Ovary (tissue), 7 donors: ENCODE measurements at regions not wholly inside any gene's neighbourhood (a gene's known extent, or its start where the extent isn't known, plus 50 kb on each side); places are given as distances from the start of the nearest gene placed in this dataset.

Experiments
- DNase-seq, 5 donors: peaks; one replicate each; pipeline ENCODE4 v3.0.0-alpha.2; 2019 to 2020
- H3K27ac ChIP-seq, 2 donors: fragments of 200-600 bp; one replicate each; pipeline versions ENCODE4 v1.5.1 to v1.8.0; 2019 to 2022
- H3K27me3 ChIP-seq: fragments of 200-600 bp; one replicate; pipeline ENCODE4 v1.8.0; 2022
- H3K36me3 ChIP-seq: fragments of 200-600 bp; sonication (generic); one replicate; pipeline ENCODE4 v1.5.1; 2019
- H3K4me1 ChIP-seq: one replicate; pipeline ENCODE4 v1.8.1; 2013; ENCODE audit warnings: mild to moderate bottlenecking, moderate library complexity; ENCODE audit not compliant: insufficient read depth
- H3K4me3 ChIP-seq: fragments of 200-600 bp; sonication (generic); one replicate; pipeline ENCODE4 v1.5.1; 2017
- H3K9me3 ChIP-seq, 2 donors: fragments of 200-600 bp in 1 of 2; sonication (generic) in 1 of 2; one replicate each; pipeline versions ENCODE4 v1.5.1 to v1.8.1; 2013 to 2019; ENCODE audit warnings: mild to moderate bottlenecking in 1 of 2, moderate library complexity in 1 of 2
- EP300 ChIP-seq: sonication (generic); formaldehyde crosslinking; IDR thresholded peaks from one replicate; pipeline ENCODE4 v1.6.1; 2017; ENCODE audit warnings: antibody characterized with exemption
- WGBS, 3 donors: extraction: QIAGEN DNeasy Blood & Tissue Kit in 1 of 3; methylation state at CpG; one replicate each; pipeline versions ENCODE4 v1.1.5 to v1.1.7; 2013 to 2017; 5-methylcytosine and 5-hydroxymethylcytosine counted together
- intact Hi-C, 4 donors: fragments of 100-400 bp; cut with DNase I; formaldehyde crosslinking; loops; one replicate each; pipeline versions ENCODE4 v1.11.0 to v1.15.1; 2022 to 2023
- TF ChIP-seq, protein P1 (sequence below), 3 donors: fragments of 450-650 bp in 2 of 3; fragments of 200-600 bp in 1 of 3; IDR thresholded peaks; one replicate each; pipeline versions ENCODE4 v1.5.1 to v1.8.0; 2016 to 2022; ENCODE audit warnings: antibody characterized with exemption in 3 of 3, mild to moderate bottlenecking in 1 of 3
- donor health status: DM: no; HTN: no; CAD: no; lungs with moderate emphysema.
- donor health status: DM: no; HTN: no; CAD: no.
- donor health status: Bipolar disorder and iron deficiency.
- donor health status: DM: no; HTN: no; CAD: no.
- donor health status: DM: yes; HTN: yes; CAD: no.

DNA sequence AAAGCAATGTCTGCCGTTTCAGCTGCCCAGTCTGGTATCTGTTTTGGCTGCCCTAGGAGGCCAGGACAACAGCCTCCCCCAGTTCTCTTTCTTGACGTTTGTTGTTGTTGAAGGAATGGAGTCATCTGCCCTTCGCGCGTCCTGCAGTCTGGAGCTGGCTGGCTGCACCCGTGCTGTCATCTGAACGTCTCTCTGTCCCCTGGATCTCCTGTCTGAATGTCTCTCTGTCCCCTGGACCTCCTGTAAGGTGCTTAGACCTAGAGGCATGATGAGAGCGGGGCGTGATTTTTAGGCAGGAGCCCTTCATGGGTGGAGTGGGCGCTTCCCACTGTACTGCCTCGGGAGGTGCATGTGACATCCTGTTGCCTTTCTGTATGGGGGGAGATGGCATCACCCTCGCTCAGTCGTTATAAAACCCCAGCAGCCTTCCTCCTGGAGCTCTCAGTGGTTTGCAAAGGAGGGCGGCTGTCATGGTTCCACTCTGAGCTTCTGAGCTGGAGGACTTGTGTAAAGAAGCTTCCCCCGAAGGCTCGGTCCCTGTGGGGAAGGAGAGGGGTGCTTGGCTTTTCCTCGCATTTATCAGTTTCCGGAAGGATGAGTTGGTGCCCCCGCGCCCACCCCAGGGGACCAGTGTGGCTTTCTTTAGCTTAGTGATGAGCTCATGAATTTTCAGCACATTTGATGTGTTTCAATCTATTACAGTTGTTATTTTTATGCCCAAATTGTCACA is 49.8 kb upstream of the OLFM1 start:
- H3K4me1 ChIP-seq: peaks cover 1% of the 10 kb centered on the region
- no peaks in the 10 kb centered on the region for H3K36me3 ChIP-seq
- 56 to 65% (median 60%) methylated on average over 20 of the region's 20 CpGs for WGBS, 3 donors
- H3K4me3 ChIP-seq: no peak overlapping the region
- no peak overlapping the region for H3K27ac ChIP-seq
- peak in 1 of 5 donors; percentile 3 for DNase-seq
- no peaks in the 10 kb centered on the region for H3K27me3 ChIP-seq
- no peak for TF ChIP-seq EP300
- TF ChIP-seq, protein P1, sequence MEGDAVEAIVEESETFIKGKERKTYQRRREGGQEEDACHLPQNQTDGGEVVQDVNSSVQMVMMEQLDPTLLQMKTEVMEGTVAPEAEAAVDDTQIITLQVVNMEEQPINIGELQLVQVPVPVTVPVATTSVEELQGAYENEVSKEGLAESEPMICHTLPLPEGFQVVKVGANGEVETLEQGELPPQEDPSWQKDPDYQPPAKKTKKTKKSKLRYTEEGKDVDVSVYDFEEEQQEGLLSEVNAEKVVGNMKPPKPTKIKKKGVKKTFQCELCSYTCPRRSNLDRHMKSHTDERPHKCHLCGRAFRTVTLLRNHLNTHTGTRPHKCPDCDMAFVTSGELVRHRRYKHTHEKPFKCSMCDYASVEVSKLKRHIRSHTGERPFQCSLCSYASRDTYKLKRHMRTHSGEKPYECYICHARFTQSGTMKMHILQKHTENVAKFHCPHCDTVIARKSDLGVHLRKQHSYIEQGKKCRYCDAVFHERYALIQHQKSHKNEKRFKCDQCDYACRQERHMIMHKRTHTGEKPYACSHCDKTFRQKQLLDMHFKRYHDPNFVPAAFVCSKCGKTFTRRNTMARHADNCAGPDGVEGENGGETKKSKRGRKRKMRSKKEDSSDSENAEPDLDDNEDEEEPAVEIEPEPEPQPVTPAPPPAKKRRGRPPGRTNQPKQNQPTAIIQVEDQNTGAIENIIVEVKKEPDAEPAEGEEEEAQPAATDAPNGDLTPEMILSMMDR (IDR thresholded peaks at IDR 0.05): no peak
- no peaks in the 10 kb centered on the region for H3K9me3 ChIP-seq
- intact Hi-C loops: no loop called here
